Colonic mucosa (tissue), 4 donors: ENCODE measurements at regions not wholly inside any gene's neighbourhood (a gene's known extent, or its start where the extent isn't known, plus 50 kb on each side); places are given as distances from the start of the nearest gene placed in this dataset.

Experiments
- DNase-seq: peaks from one replicate; pipeline ENCODE4 v3.0.0-alpha.2; 2020
- H3K27ac ChIP-seq: fragments of 200-600 bp; one replicate; pipeline ENCODE4 v1.8.0; 2021
- H3K27me3 ChIP-seq: fragments of 200-600 bp; one replicate; pipeline ENCODE4 v1.8.0; 2021
- H3K36me3 ChIP-seq: fragments of 200-600 bp; one replicate; pipeline ENCODE4 v1.8.0; 2021
- H3K4me1 ChIP-seq: fragments of 200-600 bp; one replicate; pipeline ENCODE4 v1.8.0; 2021; ENCODE audit warnings: mild to moderate bottlenecking
- H3K4me3 ChIP-seq: fragments of 200-600 bp; one replicate; pipeline ENCODE4 v1.8.0; 2021
- H3K9ac ChIP-seq, 2 donors: one replicate each; pipeline ENCODE4 v1.7.0; 2013; ENCODE audit warnings: control low read depth in 2 of 2, low read depth in 2 of 2, low read length in 2 of 2
- H3K9me3 ChIP-seq: fragments of 200-600 bp; one replicate; pipeline ENCODE4 v1.8.0; 2021
- CTCF ChIP-seq: fragments of 200-600 bp; IDR thresholded peaks from one replicate; pipeline ENCODE4 v1.8.0; 2022; ENCODE audit warnings: antibody characterized with exemption, mild to moderate bottlenecking
- intact Hi-C: fragments of 100-400 bp; cut with DNase I; formaldehyde crosslinking; loops from one replicate; pipeline ENCODE4 v1.14.1; 2022
- donor health status: healthy.
- donor health status: DM: no; HTN: no; CAD: no.
- donor health status: DM: no; HTN: no; CAD: no.

GRCh38 chr3:64971602-64972001, 283.8 kb upstream of the ADAMTS9 start:
- Histone ChIP-seq H3K27ac (no peak overlapping the region), H3K36me3 (no peaks in the 10 kb centered on the region), H3K9ac (no peak overlapping the region), H3K4me3 (no peak overlapping the region), H3K27me3 (no peaks in the 10 kb centered on the region), H3K9me3 (no peaks in the 10 kb centered on the region), H3K4me1 (no peaks in the 10 kb centered on the region)
- no peak for TF ChIP-seq CTCF
- intact Hi-C loops = no loop called here
- DNase-seq = no peak

- no peak for TF ChIP-seq CTCF
- Histone ChIP-seq H3K27ac (no peak overlapping the region), H3K9ac (no peak overlapping the region), H3K9me3 (no peaks in the 10 kb centered on the region), H3K4me1 (no peaks in the 10 kb centered on the region), H3K4me3 (no peak overlapping the region), H3K27me3 (no peaks in the 10 kb centered on the region), H3K36me3 (no peaks in the 10 kb centered on the region)
- intact Hi-C loops = no loop called here
- no peak for DNase-seq
Measured at GRCh38 chr3:64970634-64971033, 282.8 kb upstream of the ADAMTS9 start.

GRCh38 chr3:64961301-64961700, 273.5 kb upstream of the ADAMTS9 start:
- no peak for TF ChIP-seq CTCF
- H3K36me3 ChIP-seq = no peaks in the 10 kb centered on the region
- DNase-seq = no peak
- H3K9me3 ChIP-seq = no peaks in the 10 kb centered on the region
- intact Hi-C loops = no loop called here
- H3K27me3 ChIP-seq = no peaks in the 10 kb centered on the region
- H3K27ac ChIP-seq = no peak overlapping the region
- no peak overlapping the region for H3K4me3 ChIP-seq
- no peaks in the 10 kb centered on the region for H3K4me1 ChIP-seq
- H3K9ac ChIP-seq = no peak overlapping the region

GRCh38 chr3:64958199-64958843, 270.5 kb upstream of the ADAMTS9 start:
- no peak for TF ChIP-seq CTCF
- no peaks in the 10 kb centered on the region for H3K27me3 ChIP-seq
- H3K9me3 ChIP-seq = no peaks in the 10 kb centered on the region
- H3K36me3 ChIP-seq = no peaks in the 10 kb centered on the region
- no peak overlapping the region for H3K4me3 ChIP-seq
- intact Hi-C loops = no loop called here
- H3K27ac ChIP-seq = no peak overlapping the region
- H3K9ac ChIP-seq = no peak overlapping the region
- H3K4me1 ChIP-seq = no peaks in the 10 kb centered on the region
- DNase-seq = no peak

- no peaks in the 10 kb centered on the region for H3K27me3 ChIP-seq
- no peaks in the 10 kb centered on the region for H3K36me3 ChIP-seq
- intact Hi-C loops = no loop called here
- H3K9me3 ChIP-seq = no peaks in the 10 kb centered on the region
- H3K27ac ChIP-seq = no peak overlapping the region
- H3K4me3 ChIP-seq = no peak overlapping the region
- no peak overlapping the region for H3K9ac ChIP-seq
- DNase-seq = no peak
- no peak for TF ChIP-seq CTCF
- H3K4me1 ChIP-seq = no peaks in the 10 kb centered on the region
Measured at GRCh38 chr3:64957408-64958198, 269.8 kb upstream of the ADAMTS9 start.
